SH-SY5Y (cell line): ENCODE measurements at regions not wholly inside any gene's neighbourhood (a gene's known extent, or its start where the extent isn't known, plus 50 kb on each side); places are given as distances from the start of the nearest gene placed in this dataset.

Experiments used
- GATA2 ChIP-seq: IDR thresholded peaks from 2 replicates; pipeline ENCODE4 v1.6.1; 2011; ENCODE audit warnings: mild to moderate bottlenecking, low read depth, low read length
- GATA3 ChIP-seq: IDR thresholded peaks from 2 replicates; pipeline ENCODE4 v1.6.1; 2011; ENCODE audit warnings: low read depth, mild to moderate bottlenecking, low read length, moderate library complexity

DNA sequence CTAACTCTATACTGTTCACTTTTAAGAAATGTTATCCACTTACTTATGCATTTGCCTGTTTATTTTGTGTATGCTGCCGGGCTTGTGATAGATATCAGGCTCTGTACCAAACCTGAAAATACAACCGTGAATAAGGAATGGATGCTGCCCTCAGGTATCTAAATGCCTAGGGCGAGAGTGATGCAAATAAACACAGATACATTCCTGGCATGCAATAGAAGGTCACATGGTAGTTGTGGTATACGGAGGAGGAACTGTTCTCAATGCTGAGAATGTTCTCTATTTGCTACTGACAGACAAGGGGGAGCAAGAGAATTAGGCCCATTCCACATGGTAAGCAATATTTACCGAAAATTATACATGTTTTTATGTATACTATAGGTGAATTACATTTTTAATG lies 227.8 kb downstream of the ICE1 start:
- TF ChIP-seq GATA3, result no peak
- no peak for TF ChIP-seq GATA2
